ENCODE measurements at regions not wholly inside any gene's neighbourhood (a gene's known extent, or its start where the extent isn't known, plus 50 kb on each side); places are given as distances from the start of the nearest gene placed in this dataset.

DNA sequence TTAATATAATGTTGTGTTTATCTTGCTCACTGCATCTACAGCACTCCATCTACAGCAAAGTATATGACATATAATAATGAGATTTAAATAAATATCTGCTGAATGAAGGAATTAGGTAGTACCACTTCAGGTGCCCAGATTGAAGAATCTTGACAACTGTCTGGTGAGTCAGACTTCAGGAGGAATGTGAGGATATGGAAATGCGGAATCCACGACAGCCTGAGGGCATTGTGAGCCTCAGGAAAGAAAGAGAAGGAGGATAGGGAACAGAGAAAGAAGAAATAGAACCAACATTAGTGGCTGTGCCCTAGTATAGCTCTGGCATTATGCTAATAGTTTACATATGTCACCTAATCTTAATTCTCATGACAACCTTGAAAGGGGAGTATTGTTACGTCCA is 304.4 kb downstream of the AASDHPPT start:
- no peak overlapping the region for H2AFZ ChIP-seq (ENCODE audit: low read length)

DNA sequence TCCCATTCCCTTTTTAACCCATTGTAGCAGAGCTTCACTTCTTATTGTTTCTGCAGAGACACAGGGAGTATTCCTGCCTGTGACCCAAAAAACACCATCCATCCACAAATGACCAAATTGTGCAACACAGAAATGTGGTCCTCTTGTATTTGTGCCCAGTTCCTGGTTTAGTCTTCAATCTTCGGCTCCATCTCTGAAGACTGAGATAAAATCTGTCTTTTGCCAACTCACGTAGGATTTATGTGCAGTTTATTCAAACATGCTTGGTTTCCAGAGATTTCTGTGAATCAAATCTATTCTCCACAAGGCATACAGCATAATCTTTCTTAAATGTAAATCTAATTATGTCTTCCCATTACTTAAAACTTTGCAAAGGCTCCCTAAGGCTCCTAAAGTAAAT is 307.0 kb downstream of the AASDHPPT start:
- Histone ChIP-seq H3F3A (ENCODE audit: insufficient read depth, low read length) (no peaks in the 10 kb centered on the region), H3K27ac (ENCODE audit: low read depth, low read length, poor library complexity, severe bottlenecking) (no peak overlapping the region), H3K79me2 (ENCODE audit: insufficient read depth, low read length) (no peaks in the 10 kb centered on the region), H2AFZ (ENCODE audit: low read length) (no peak overlapping the region), H3K9me2 (ENCODE audit: low read depth, low read length) (no peaks in the 10 kb centered on the region), H3K4me2 (ENCODE audit: low read length) (no peak overlapping the region), H3K4me1 (ENCODE audit: insufficient read depth, low read length, severe bottlenecking) (no peaks in the 10 kb centered on the region), H4K20me1 (ENCODE audit: insufficient read depth, low read length) (no peaks in the 10 kb centered on the region), H3K9me3 (ENCODE audit: low read length) (no peaks in the 10 kb centered on the region), H3K36me3 (ENCODE audit: insufficient read depth, low read length) (no peaks in the 10 kb centered on the region), H3K9ac (ENCODE audit: low read length) (no peak overlapping the region), H3K4me3 (ENCODE audit: low read depth, low read length, poor library complexity, severe bottlenecking) (no peak overlapping the region), H3K27me3 (ENCODE audit: insufficient read depth, low read length) (no peaks in the 10 kb centered on the region)
- TF ChIP-seq, protein P1, sequence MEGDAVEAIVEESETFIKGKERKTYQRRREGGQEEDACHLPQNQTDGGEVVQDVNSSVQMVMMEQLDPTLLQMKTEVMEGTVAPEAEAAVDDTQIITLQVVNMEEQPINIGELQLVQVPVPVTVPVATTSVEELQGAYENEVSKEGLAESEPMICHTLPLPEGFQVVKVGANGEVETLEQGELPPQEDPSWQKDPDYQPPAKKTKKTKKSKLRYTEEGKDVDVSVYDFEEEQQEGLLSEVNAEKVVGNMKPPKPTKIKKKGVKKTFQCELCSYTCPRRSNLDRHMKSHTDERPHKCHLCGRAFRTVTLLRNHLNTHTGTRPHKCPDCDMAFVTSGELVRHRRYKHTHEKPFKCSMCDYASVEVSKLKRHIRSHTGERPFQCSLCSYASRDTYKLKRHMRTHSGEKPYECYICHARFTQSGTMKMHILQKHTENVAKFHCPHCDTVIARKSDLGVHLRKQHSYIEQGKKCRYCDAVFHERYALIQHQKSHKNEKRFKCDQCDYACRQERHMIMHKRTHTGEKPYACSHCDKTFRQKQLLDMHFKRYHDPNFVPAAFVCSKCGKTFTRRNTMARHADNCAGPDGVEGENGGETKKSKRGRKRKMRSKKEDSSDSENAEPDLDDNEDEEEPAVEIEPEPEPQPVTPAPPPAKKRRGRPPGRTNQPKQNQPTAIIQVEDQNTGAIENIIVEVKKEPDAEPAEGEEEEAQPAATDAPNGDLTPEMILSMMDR (IDR thresholded peaks at IDR 0.05; ENCODE audit: low read length), result no peak
- no peak for TF ChIP-seq EZH2 (IDR thresholded peaks at IDR 0.05; ENCODE audit: borderline replicate concordance, low read length)

More for the DNA sequence above, 304.4 kb downstream of the AASDHPPT start:
- Histone ChIP-seq H3K36me3 (ENCODE audit: insufficient read depth, low read length) (no peaks in the 10 kb centered on the region), H3K27me3 (ENCODE audit: insufficient read depth, low read length) (no peaks in the 10 kb centered on the region), H3K9me2 (ENCODE audit: low read depth, low read length) (no peaks in the 10 kb centered on the region), H3K4me1 (ENCODE audit: insufficient read depth, low read length, severe bottlenecking) (no peaks in the 10 kb centered on the region), H3K4me3 (ENCODE audit: low read depth, low read length, poor library complexity, severe bottlenecking) (no peak overlapping the region), H3K4me2 (ENCODE audit: low read length) (no peak overlapping the region), H3K79me2 (ENCODE audit: insufficient read depth, low read length) (no peaks in the 10 kb centered on the region), H3K27ac (ENCODE audit: low read depth, low read length, poor library complexity, severe bottlenecking) (no peak overlapping the region), H3K9me3 (ENCODE audit: low read length) (no peaks in the 10 kb centered on the region), H3F3A (ENCODE audit: insufficient read depth, low read length) (no peaks in the 10 kb centered on the region), H4K20me1 (ENCODE audit: insufficient read depth, low read length) (no peaks in the 10 kb centered on the region), H3K9ac (ENCODE audit: low read length) (no peak overlapping the region)
- TF ChIP-seq EZH2 (IDR thresholded peaks at IDR 0.05; ENCODE audit: borderline replicate concordance, low read length), result no peak
- TF ChIP-seq, protein P1 (IDR thresholded peaks at IDR 0.05; ENCODE audit: low read length), result no peak

DNA sequence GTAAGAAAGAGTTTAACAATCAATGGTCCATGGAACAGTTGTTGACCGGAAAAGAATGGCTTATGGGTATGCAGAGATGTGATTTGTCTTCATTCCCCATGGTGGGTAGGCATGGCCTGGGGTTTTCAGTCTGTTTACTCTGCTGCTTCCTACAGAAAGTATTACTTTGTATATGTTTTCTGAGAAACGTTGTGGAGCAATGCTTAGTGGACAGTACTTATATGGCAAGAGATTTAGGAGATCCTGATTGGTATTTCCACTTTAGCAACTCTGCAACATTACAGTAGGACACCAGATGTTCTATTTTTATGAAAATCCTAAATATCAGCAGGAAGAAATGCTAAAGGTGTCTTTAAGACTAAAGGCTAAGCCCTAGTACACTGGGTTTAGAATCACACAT is 309.1 kb downstream of the AASDHPPT start:
- no peaks in the 10 kb centered on the region for H3K4me1 ChIP-seq (ENCODE audit: insufficient read depth, low read length, severe bottlenecking)
- no peak overlapping the region for H3K4me3 ChIP-seq (ENCODE audit: low read depth, low read length, poor library complexity, severe bottlenecking)
- no peaks in the 10 kb centered on the region for H3K79me2 ChIP-seq (ENCODE audit: insufficient read depth, low read length)
- H3K27ac ChIP-seq (ENCODE audit: low read depth, low read length, poor library complexity, severe bottlenecking), result no peak overlapping the region
- H3K9me2 ChIP-seq (ENCODE audit: low read depth, low read length), result no peaks in the 10 kb centered on the region
- no peaks in the 10 kb centered on the region for H3K36me3 ChIP-seq (ENCODE audit: insufficient read depth, low read length)
- H2AFZ ChIP-seq (ENCODE audit: low read length), result no peak overlapping the region
- H3K9ac ChIP-seq (ENCODE audit: low read length), result no peak overlapping the region
- H3K9me3 ChIP-seq (ENCODE audit: low read length), result no peaks in the 10 kb centered on the region
- H4K20me1 ChIP-seq (ENCODE audit: insufficient read depth, low read length), result no peaks in the 10 kb centered on the region
- TF ChIP-seq EZH2 (IDR thresholded peaks at IDR 0.05; ENCODE audit: borderline replicate concordance, low read length), result no peak
- TF ChIP-seq, protein P1 (IDR thresholded peaks at IDR 0.05; ENCODE audit: low read length), result no peak
- no peaks in the 10 kb centered on the region for H3F3A ChIP-seq (ENCODE audit: insufficient read depth, low read length)
- no peaks in the 10 kb centered on the region for H3K27me3 ChIP-seq (ENCODE audit: insufficient read depth, low read length)
- H3K4me2 ChIP-seq (ENCODE audit: low read length), result no peak overlapping the region
